Activated naive CD4-positive, alpha-beta T cell treated with anti-CD3 and anti-CD28 coated beads, Interleukin-2, amount 10 ng/mL, durations not matched to agents 7 days and 5 days (primary cell): ENCODE measurements at regions not wholly inside any gene's neighbourhood (a gene's known extent, or its start where the extent isn't known, plus 50 kb on each side); places are given as distances from the start of the nearest gene placed in this dataset.

Source experiments
- CTCF ChIA-PET: fragments of 350-600 bp; sonication (Branson Sonifier 250); formaldehyde crosslinking; loops from one replicate; lab custom pipeline; 2021; ENCODE audit warnings: antibody characterized with exemption; lab: Charles Lee
- DNase-seq: peaks from one replicate; pipeline ENCODE4 v3.0.0-alpha.2; 2020
- H3K27ac Mint-ChIP-seq: one replicate; pipeline ENCODE4 v1.8.0; 2021; ENCODE audit warnings: mild to moderate bottlenecking, moderate library complexity, mixed read lengths
- H3K27me3 Mint-ChIP-seq: one replicate; pipeline ENCODE4 v1.8.0; 2021; ENCODE audit warnings: mild to moderate bottlenecking, mixed read lengths
- H3K36me3 Mint-ChIP-seq: one replicate; pipeline ENCODE4 v1.8.0; 2021; ENCODE audit warnings: mixed read lengths
- H3K4me1 Mint-ChIP-seq: one replicate; pipeline ENCODE4 v1.8.0; 2021; ENCODE audit warnings: mixed read lengths
- H3K4me3 Mint-ChIP-seq: one replicate; pipeline ENCODE4 v1.8.0; 2021; ENCODE audit warnings: mild to moderate bottlenecking, moderate library complexity, mixed read lengths
- H3K9me3 Mint-ChIP-seq: one replicate; pipeline ENCODE4 v1.8.0; 2021; ENCODE audit warnings: mixed read lengths

- peaks cover 4% of the 10 kb centered on the region for H3K27me3 Mint-ChIP-seq
- H3K4me3 Mint-ChIP-seq = no peak overlapping the region
- no peak overlapping the region for H3K27ac Mint-ChIP-seq
- H3K36me3 Mint-ChIP-seq = no peaks in the 10 kb centered on the region
- no peaks in the 10 kb centered on the region for H3K4me1 Mint-ChIP-seq
- no peaks in the 10 kb centered on the region for H3K9me3 Mint-ChIP-seq
- no peak for DNase-seq
- CTCF ChIA-PET = no interaction called here
Observed at GRCh38 chr4:123705419-123705818, 308.8 kb downstream of the SPRY1 start.

- no peak for DNase-seq
- no peaks in the 10 kb centered on the region for H3K36me3 Mint-ChIP-seq
- H3K4me1 Mint-ChIP-seq = no peaks in the 10 kb centered on the region
- no peak overlapping the region for H3K4me3 Mint-ChIP-seq
- H3K9me3 Mint-ChIP-seq = no peaks in the 10 kb centered on the region
- peaks cover 4% of the 10 kb centered on the region for H3K27me3 Mint-ChIP-seq
- H3K27ac Mint-ChIP-seq = no peak overlapping the region
- CTCF ChIA-PET = no interaction called here
Observed at GRCh38 chr4:123706973-123707372, 310.4 kb downstream of the SPRY1 start.

- Mint-ChIP-seq H3K36me3 (no peaks in the 10 kb centered on the region), H3K9me3 (no peaks in the 10 kb centered on the region), H3K27me3 (peaks cover 4% of the 10 kb centered on the region), H3K4me1 (no peaks in the 10 kb centered on the region), H3K4me3 (no peak overlapping the region), H3K27ac (no peak overlapping the region)
- no peak for DNase-seq
- CTCF ChIA-PET = no interaction called here
Observed at GRCh38 chr4:123708902-123709301, 312.3 kb downstream of the SPRY1 start.

- Mint-ChIP-seq H3K27me3 (peaks cover 4% of the 10 kb centered on the region), H3K27ac (no peak overlapping the region)
- CTCF ChIA-PET = no interaction called here
Observed at GRCh38 chr4:123709336-123709735, 312.7 kb downstream of the SPRY1 start.

GRCh38 chr4:123731035-123731434, 334.4 kb downstream of the SPRY1 start:
- no peaks in the 10 kb centered on the region for H3K36me3 Mint-ChIP-seq
- no peaks in the 10 kb centered on the region for H3K4me1 Mint-ChIP-seq
- no peak for DNase-seq
- H3K27me3 Mint-ChIP-seq = no peaks in the 10 kb centered on the region
- H3K9me3 Mint-ChIP-seq = peaks cover 2% of the 10 kb centered on the region
- no peak overlapping the region for H3K27ac Mint-ChIP-seq
- H3K4me3 Mint-ChIP-seq = no peak overlapping the region
- CTCF ChIA-PET = no interaction called here

More at GRCh38 chr4:123709336-123709735, 312.7 kb downstream of the SPRY1 start:
- no peaks in the 10 kb centered on the region for H3K9me3 Mint-ChIP-seq
- no peak for DNase-seq
- H3K36me3 Mint-ChIP-seq = no peaks in the 10 kb centered on the region
- H3K4me1 Mint-ChIP-seq = no peaks in the 10 kb centered on the region
- H3K4me3 Mint-ChIP-seq = no peak overlapping the region

- no peaks in the 10 kb centered on the region for H3K4me1 Mint-ChIP-seq
- CTCF ChIA-PET = interaction anchor here (0.7 kb wide), 1 partner anchor 256 kb away, joined by 3 read pairs; no protein-coding TSS in a partner anchor
Observed at GRCh38 chr4:123737156-123737555, 340.6 kb downstream of the SPRY1 start.

GRCh38 chr4:123739806-123740205, 343.2 kb downstream of the SPRY1 start:
- Mint-ChIP-seq H3K27me3 (peaks cover under 1% of the 10 kb centered on the region), H3K4me1 (no peaks in the 10 kb centered on the region), H3K9me3 (no peaks in the 10 kb centered on the region), H3K4me3 (no peak overlapping the region), H3K36me3 (no peaks in the 10 kb centered on the region), H3K27ac (no peak overlapping the region)
- CTCF ChIA-PET = interaction anchor here (0.7 kb wide), 1 partner anchor 1400 kb away, joined by 3 read pairs; no protein-coding TSS in a partner anchor
- no peak for DNase-seq

More at GRCh38 chr4:123737156-123737555, 340.6 kb downstream of the SPRY1 start:
- Mint-ChIP-seq H3K27me3 (no peaks in the 10 kb centered on the region), H3K4me3 (no peak overlapping the region), H3K36me3 (no peaks in the 10 kb centered on the region), H3K9me3 (no peaks in the 10 kb centered on the region), H3K27ac (no peak overlapping the region)
- no peak for DNase-seq

- Mint-ChIP-seq H3K36me3 (no peaks in the 10 kb centered on the region), H3K27me3 (peaks cover 4% of the 10 kb centered on the region), H3K4me1 (no peaks in the 10 kb centered on the region), H3K4me3 (no peak overlapping the region), H3K9me3 (no peaks in the 10 kb centered on the region), H3K27ac (no peak overlapping the region)
- CTCF ChIA-PET = interaction anchor here (0.7 kb wide), 1 partner anchor 1400 kb away, joined by 3 read pairs; no protein-coding TSS in a partner anchor
- DNase-seq = no peak
Observed at GRCh38 chr4:123740236-123740635, 343.6 kb downstream of the SPRY1 start.

GRCh38 chr4:123741906-123742305, 345.3 kb downstream of the SPRY1 start:
- no peaks in the 10 kb centered on the region for H3K4me1 Mint-ChIP-seq
- H3K27me3 Mint-ChIP-seq = peaks cover 5% of the 10 kb centered on the region
- no peak overlapping the region for H3K27ac Mint-ChIP-seq
- no peaks in the 10 kb centered on the region for H3K9me3 Mint-ChIP-seq
- CTCF ChIA-PET = no interaction called here
- H3K36me3 Mint-ChIP-seq = no peaks in the 10 kb centered on the region
- no peak for DNase-seq
- no peak overlapping the region for H3K4me3 Mint-ChIP-seq

GRCh38 chr4:123743848-123744247, 347.3 kb downstream of the SPRY1 start:
- H3K4me1 Mint-ChIP-seq = no peaks in the 10 kb centered on the region
- no peak overlapping the region for H3K27ac Mint-ChIP-seq
- H3K36me3 Mint-ChIP-seq = no peaks in the 10 kb centered on the region
- CTCF ChIA-PET = no interaction called here
- peaks cover 9% of the 10 kb centered on the region for H3K27me3 Mint-ChIP-seq
- no peak overlapping the region for H3K4me3 Mint-ChIP-seq
- no peak for DNase-seq
- H3K9me3 Mint-ChIP-seq = no peaks in the 10 kb centered on the region

- no peaks in the 10 kb centered on the region for H3K9me3 Mint-ChIP-seq
- DNase-seq = no peak
- peaks cover 9% of the 10 kb centered on the region for H3K27me3 Mint-ChIP-seq
- CTCF ChIA-PET = no interaction called here
- no peak overlapping the region for H3K27ac Mint-ChIP-seq
- H3K4me1 Mint-ChIP-seq = no peaks in the 10 kb centered on the region
- H3K36me3 Mint-ChIP-seq = no peaks in the 10 kb centered on the region
- no peak overlapping the region for H3K4me3 Mint-ChIP-seq
Observed at GRCh38 chr4:123744664-123745290, 348.2 kb downstream of the SPRY1 start.

GRCh38 chr4:123747016-123747415, 350.4 kb downstream of the SPRY1 start:
- Mint-ChIP-seq H3K27ac (no peak overlapping the region), H3K4me3 (no peak overlapping the region), H3K9me3 (no peaks in the 10 kb centered on the region), H3K4me1 (no peaks in the 10 kb centered on the region), H3K36me3 (no peaks in the 10 kb centered on the region), H3K27me3 (peaks cover 9% of the 10 kb centered on the region)
- DNase-seq = no peak
- CTCF ChIA-PET = no interaction called here

GRCh38 chr4:123748806-123749205, 352.2 kb downstream of the SPRY1 start:
- Mint-ChIP-seq H3K36me3 (no peaks in the 10 kb centered on the region), H3K4me3 (no peak overlapping the region), H3K4me1 (no peaks in the 10 kb centered on the region), H3K9me3 (no peaks in the 10 kb centered on the region), H3K27me3 (peaks cover 9% of the 10 kb centered on the region), H3K27ac (no peak overlapping the region)
- DNase-seq = no peak
- CTCF ChIA-PET = no interaction called here

- no peak overlapping the region for H3K27ac Mint-ChIP-seq
- no peaks in the 10 kb centered on the region for H3K4me1 Mint-ChIP-seq
- no peaks in the 10 kb centered on the region for H3K36me3 Mint-ChIP-seq
- CTCF ChIA-PET = interaction anchor here (0.9 kb wide), 1 partner anchor 23 kb away, joined by 3 read pairs; no protein-coding TSS in a partner anchor
- no peak for DNase-seq
- H3K4me3 Mint-ChIP-seq = no peak overlapping the region
- H3K9me3 Mint-ChIP-seq = no peaks in the 10 kb centered on the region
- peaks cover 9% of the 10 kb centered on the region for H3K27me3 Mint-ChIP-seq
Observed at GRCh38 chr4:123749383-123749782, 352.8 kb downstream of the SPRY1 start.

GRCh38 chr4:123750044-123750443, 353.4 kb downstream of the SPRY1 start:
- no peak for DNase-seq

More at GRCh38 chr4:123750044-123750443, 353.4 kb downstream of the SPRY1 start:
- Mint-ChIP-seq H3K27me3 (peaks cover 6% of the 10 kb centered on the region), H3K4me1 (no peaks in the 10 kb centered on the region), H3K9me3 (no peaks in the 10 kb centered on the region), H3K27ac (no peak overlapping the region), H3K36me3 (no peaks in the 10 kb centered on the region), H3K4me3 (no peak overlapping the region)
- CTCF ChIA-PET = interaction anchor here (0.9 kb wide), 1 partner anchor 23 kb away, joined by 3 read pairs; no protein-coding TSS in a partner anchor
